Endothelial cell of umbilical vein (primary cell): ENCODE measurements at regions not wholly inside any gene's neighbourhood (a gene's known extent, or its start where the extent isn't known, plus 50 kb on each side); places are given as distances from the start of the nearest gene placed in this dataset.

Experiments used
- BruUV-seq: library from RNA; stranded (reverse); fragments of 400-500 nt; replicated peaks from 2 replicates; lab custom pipeline; 2021; lab: Mats Ljungman, UMichigan
- CTCF ChIA-PET: fragments of 300-600, 350-600 bp; sonication (Branson Sonifier 250); formaldehyde crosslinking; loops from one replicate; lab custom pipeline; 2021; ENCODE audit warnings: antibody characterized with exemption, inconsistent platforms; lab: Charles Lee
- POLR2A ChIA-PET: fragments of 300-600, 350-600 bp; sonication (Branson Sonifier 250); formaldehyde crosslinking; loops from one replicate; lab custom pipeline; 2021; ENCODE audit warnings: antibody characterized with exemption, inconsistent platforms; lab: Charles Lee
- DNase-seq: peaks from one replicate; pipeline ENCODE4 v3.0.0-alpha.2; 2011; ENCODE audit warnings: low read depth, low spot score
- FAIRE-seq: peaks from 2 replicates; lab custom pipeline; 2011; peaks lifted over from hg19 to GRCh38; lab: Jason Lieb, UNC
- H2AFZ ChIP-seq: 2 replicates; pipeline ENCODE4 v1.6.0; 2012; ENCODE audit warnings: low read depth, low read length, control low read depth, inconsistent platforms
- H3K27ac ChIP-seq: 2 replicates; pipeline ENCODE4 v1.5.1; 2011; ENCODE audit warnings: low read depth, mild to moderate bottlenecking, control low read depth, low read length, moderate library complexity; ENCODE audit not compliant: insufficient read depth
- H3K27me3 ChIP-seq, 2 experiments: 2 replicates each; pipeline versions ENCODE4 v1.6.0 to v1.6.1; 2011; ENCODE audit warnings: low read length in 2 of 2, mixed read lengths in 1 of 2; ENCODE audit not compliant: control insufficient read depth in 2 of 2, insufficient read depth in 2 of 2
- H3K36me3 ChIP-seq, 2 experiments: 2 replicates in 1 of 2; 3 replicates in 1 of 2; pipeline ENCODE4 v1.5.1; 2011; ENCODE audit warnings: low read length in 2 of 2, mild to moderate bottlenecking in 1 of 2, moderate library complexity in 1 of 2; ENCODE audit not compliant: control insufficient read depth in 2 of 2, insufficient read depth in 2 of 2; ENCODE audit errors: extremely low read depth in 1 of 2
- H3K4me1 ChIP-seq: 3 replicates; pipeline ENCODE4 v1.5.1; 2011; ENCODE audit warnings: mild to moderate bottlenecking, low read length; ENCODE audit not compliant: control insufficient read depth, insufficient read depth; ENCODE audit errors: extremely low read depth
- H3K4me2 ChIP-seq: 2 replicates; pipeline ENCODE4 v1.6.1; 2011; ENCODE audit warnings: low read length, control low read depth, mixed read lengths; ENCODE audit not compliant: insufficient read depth
- H3K4me3 ChIP-seq, 3 experiments: fragments of 200-600 bp in 1 of 3; sonication (generic), shearing (Covaris generic) in 1 of 3; replicated peaks in 1 of 3; 2 replicates each; pipeline ENCODE4 v1.5.1; 2011 to 2016; ENCODE audit warnings: control low read depth in 3 of 3, low read length in 3 of 3, mild to moderate bottlenecking in 2 of 3, inconsistent platforms in 1 of 3, low read depth in 1 of 3, moderate library complexity in 1 of 3; ENCODE audit not compliant: insufficient read depth in 1 of 3
- H3K79me2 ChIP-seq: 2 replicates; pipeline ENCODE4 v1.6.0; 2012; ENCODE audit warnings: low read length, inconsistent platforms; ENCODE audit not compliant: control insufficient read depth, insufficient read depth
- H3K9ac ChIP-seq: replicated peaks from 2 replicates; pipeline ENCODE3; 2011; ENCODE audit warnings: low read length, control low read depth; ENCODE audit not compliant: insufficient read depth; ENCODE audit errors: extremely low read depth
- H3K9me1 ChIP-seq: replicated peaks from 3 replicates; pipeline ENCODE4 v1.6.0; 2011; ENCODE audit warnings: mild to moderate bottlenecking, low read length; ENCODE audit not compliant: control insufficient read depth, insufficient read depth; ENCODE audit errors: extremely low read depth
- H3K9me3 ChIP-seq: replicated peaks from 2 replicates; pipeline ENCODE4 v1.5.1; 2012; ENCODE audit warnings: low read length, inconsistent platforms; ENCODE audit not compliant: control insufficient read depth, insufficient read depth
- H4K20me1 ChIP-seq: replicated peaks from 2 replicates; pipeline ENCODE3; 2011; ENCODE audit warnings: mild to moderate bottlenecking, low read length; ENCODE audit not compliant: control insufficient read depth, insufficient read depth; ENCODE audit errors: extremely low read depth
- CTCF ChIP-seq, 2 donors: IDR thresholded peaks; 1 replicate in 1 of 2; 2 replicates in 1 of 2; pipeline ENCODE4 v1.5.1; 2011; ENCODE audit warnings: low read length in 2 of 2, mild to moderate bottlenecking in 2 of 2, moderate library complexity in 2 of 2, control low read depth in 1 of 2, inconsistent platforms in 1 of 2, low read depth in 1 of 2; ENCODE audit not compliant: insufficient read depth in 1 of 2; ENCODE audit errors: extremely low read depth in 1 of 2
- EZH2 ChIP-seq: IDR thresholded peaks from 2 replicates; pipeline ENCODE4 v1.6.1; 2012; ENCODE audit warnings: borderline replicate concordance, low read depth, mild to moderate bottlenecking, moderate library complexity, low read length, inconsistent platforms; ENCODE audit not compliant: severe bottlenecking
- FOS ChIP-seq: IDR thresholded peaks from 2 replicates; pipeline ENCODE4 v1.6.1; 2011; ENCODE audit warnings: mild to moderate bottlenecking, low read length, moderate library complexity, borderline replicate concordance; ENCODE audit not compliant: insufficient read depth
- GATA2 ChIP-seq: IDR thresholded peaks from 2 replicates; pipeline ENCODE4 v1.7.0; 2011; ENCODE audit warnings: low read depth, mild to moderate bottlenecking, moderate library complexity, mixed read lengths, low read length; ENCODE audit not compliant: insufficient read length, insufficient read depth
- JUN ChIP-seq: IDR thresholded peaks from 2 replicates; pipeline ENCODE4 v1.6.1; 2011; ENCODE audit warnings: borderline replicate concordance, low read depth; ENCODE audit not compliant: insufficient read length, insufficient read depth
- MAX ChIP-seq: IDR thresholded peaks from 2 replicates; pipeline ENCODE4 v1.6.1; 2011; ENCODE audit not compliant: insufficient read depth, insufficient read length
- MYC ChIP-seq: IDR thresholded peaks from one replicate; pipeline ENCODE4 v1.6.1; 2011; ENCODE audit warnings: mild to moderate bottlenecking, low read depth, low read length
- POLR2A ChIP-seq: IDR thresholded peaks from 2 replicates; pipeline ENCODE4 v1.6.1; 2012; ENCODE audit warnings: low read depth, mild to moderate bottlenecking, control low read depth, low read length
- POLR2AphosphoS5 ChIP-seq: IDR thresholded peaks from 2 replicates; pipeline ENCODE4 v1.6.1; 2012; ENCODE audit warnings: low read depth, mild to moderate bottlenecking, control low read depth, low read length, moderate library complexity; ENCODE audit not compliant: insufficient read depth
- dilution Hi-C: fragments of 300-500 bp; cut with MboI; formaldehyde crosslinking; loops from one replicate; pipeline ENCODE4 v1.15.0; 2019; ENCODE audit warnings: low sequenced_read_pairs; ENCODE audit not compliant: extremely low pct_ligation_motif_present
- intact Hi-C: fragments of 100-400 bp; cut with micrococcal nuclease; formaldehyde crosslinking; loops from one replicate; pipeline ENCODE4 v1.10.0; 2022

- H3K27me3 ChIP-seq = no peaks in the 10 kb centered on the region
- no TSS peak for BruUV-seq
- DNase-seq (no peak), FAIRE-seq (no peak)
- H3K79me2 ChIP-seq = no peaks in the 10 kb centered on the region
- ChIA-PET POLR2A (no interaction called here), CTCF (interaction anchor here (1.1 to 1.5 kb wide), 3 partner anchors 8 to 16 kb away, joined by 3 to 4 read pairs (median 4); no protein-coding TSS in a partner anchor)
- H2AFZ ChIP-seq = no peak overlapping the region
- H4K20me1 ChIP-seq = no peaks in the 10 kb centered on the region
- no peak overlapping the region for H3K27ac ChIP-seq
- TF ChIP-seq GATA2 (no peak), EZH2 (no peak), POLR2AphosphoS5 (no peak), CTCF (IDR thresholded peaks at IDR 0.05; ENCODE audit: extremely low read depth in 1 of 2, insufficient read depth in 1 of 2, low read depth in 1 of 2, low read length in 2 of 2) (no peak), MYC (no peak), JUN (no peak), MAX (no peak), FOS (no peak), POLR2A (no peak)
- no peaks in the 10 kb centered on the region for H3K9me3 ChIP-seq
- no peaks in the 10 kb centered on the region for H3K9me1 ChIP-seq
- no peaks in the 10 kb centered on the region for H3K36me3 ChIP-seq
- H3K4me3 ChIP-seq = no peak overlapping the region
- dilution Hi-C loops = no loop called here
- intact Hi-C loops = no loop called here
- H3K4me2 ChIP-seq = no peak overlapping the region
- H3K9ac ChIP-seq = no peak overlapping the region
- H3K4me1 ChIP-seq = no peaks in the 10 kb centered on the region
Measured at GRCh38 chr16:72620348-72620747, 427.6 kb downstream of the ZFHX3 start.
